IPS DF 6.9 (cell line): ENCODE measurements at regions not wholly inside any gene's neighbourhood (a gene's known extent, or its start where the extent isn't known, plus 50 kb on each side); places are given as distances from the start of the nearest gene placed in this dataset.

Experiments used
- DNase-seq: peaks from one replicate; pipeline ENCODE4 v3.0.0-alpha.2; 2013; ENCODE audit warnings: low read depth, low spot score
- H3K27ac ChIP-seq: one replicate; pipeline ENCODE4 v1.5.1; 2013; ENCODE audit warnings: low read length, control low read depth
- H3K27me3 ChIP-seq: 2 replicates; pipeline ENCODE4 v1.6.1; 2013; ENCODE audit warnings: mild to moderate bottlenecking, low read length; ENCODE audit not compliant: control insufficient read depth, insufficient read depth
- H3K36me3 ChIP-seq: 2 replicates; pipeline ENCODE4 v1.6.1; 2013; ENCODE audit warnings: low read length; ENCODE audit not compliant: control insufficient read depth, insufficient read depth
- H3K4me1 ChIP-seq: 2 replicates; pipeline ENCODE4 v1.6.1; 2013; ENCODE audit warnings: low read length; ENCODE audit not compliant: control insufficient read depth, insufficient read depth
- H3K4me3 ChIP-seq: 2 replicates; pipeline ENCODE4 v1.5.1; 2013; ENCODE audit warnings: mild to moderate bottlenecking, low read length
- H3K9me3 ChIP-seq: 2 replicates; pipeline ENCODE4 v1.6.1; 2013; ENCODE audit warnings: low read length, inconsistent platforms; ENCODE audit not compliant: control insufficient read depth, insufficient read depth
- WGBS: extraction: QIAGEN DNeasy Blood & Tissue Kit; methylation state at CpG from one replicate; pipeline ENCODE4 v1.1.7; 2013; ENCODE audit warnings: mixed read lengths, missing lambda C conversion rate; ENCODE audit not compliant: insufficient read length, insufficient coverage; 5-methylcytosine and 5-hydroxymethylcytosine counted together

DNA sequence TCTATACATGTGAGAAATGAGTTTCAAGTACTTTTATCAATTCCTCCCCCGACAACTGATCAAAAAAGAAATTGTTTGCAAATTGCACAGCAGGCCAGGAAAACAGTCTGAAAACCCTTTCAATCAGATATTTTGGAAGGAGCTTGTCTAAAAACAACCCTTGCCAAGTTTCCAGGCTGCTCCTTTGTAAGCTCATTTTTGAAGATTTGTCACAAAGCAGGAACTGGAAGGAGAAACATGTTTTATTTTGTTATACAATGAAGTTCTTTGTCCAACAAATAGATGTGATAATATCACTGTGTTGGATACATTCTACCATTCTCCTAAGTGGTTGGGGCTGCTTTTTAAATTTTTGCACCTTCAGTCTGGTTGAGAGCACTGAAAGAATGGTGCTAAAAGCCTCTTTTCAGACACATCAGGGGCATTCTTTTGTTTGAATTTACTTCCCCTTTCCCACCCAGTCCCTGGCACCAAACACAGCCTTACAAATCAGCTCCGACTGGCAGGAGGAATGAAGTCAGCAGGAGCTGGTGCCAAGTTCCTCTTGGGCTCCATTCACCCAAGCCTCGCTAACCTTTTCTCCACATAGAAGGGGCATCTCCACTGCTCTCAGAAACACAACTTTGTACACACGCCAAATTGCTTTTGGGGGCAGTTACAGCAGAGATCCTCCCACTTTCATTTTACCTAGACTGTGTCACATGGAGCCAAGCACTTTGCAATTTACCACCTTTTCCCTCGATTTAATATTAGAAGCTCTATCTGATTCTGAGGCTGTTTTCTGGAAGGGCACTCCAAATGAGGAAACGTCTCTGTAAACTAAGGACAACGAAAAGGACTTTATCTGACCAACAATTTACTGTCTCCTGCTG lies 88.0 kb downstream of the C1D start:
- Histone ChIP-seq H3K27ac (no peak overlapping the region), H3K9me3 (no peaks in the 10 kb centered on the region), H3K4me3 (no peak overlapping the region), H3K4me1 (no peaks in the 10 kb centered on the region), H3K27me3 (no peaks in the 10 kb centered on the region), H3K36me3 (no peaks in the 10 kb centered on the region)
- WGBS = no CpG with 5 or more reads among the region's 7 CpGs
- DNase-seq = no peak

DNA sequence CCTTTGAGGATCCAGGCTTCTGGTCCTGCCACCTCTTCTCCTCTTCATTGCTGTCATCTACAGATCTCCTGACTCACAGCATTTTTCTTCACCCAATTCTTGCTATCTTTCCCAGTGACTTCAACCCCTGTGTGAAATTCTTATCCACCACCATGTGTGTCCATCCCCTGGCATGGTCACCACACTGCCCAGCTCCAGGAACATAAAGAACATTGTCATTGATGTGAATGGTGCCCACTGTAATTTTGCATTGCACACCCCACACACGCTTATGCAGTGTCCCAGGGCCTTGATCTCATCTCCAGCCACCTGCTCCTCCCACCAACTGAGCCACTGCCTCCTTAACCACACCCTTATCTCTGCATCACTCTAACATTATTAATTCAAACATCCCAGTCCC lies 85.3 kb downstream of the C1D start:
- no peaks in the 10 kb centered on the region for H3K27me3 ChIP-seq
- H3K4me1 ChIP-seq = no peaks in the 10 kb centered on the region
- no peaks in the 10 kb centered on the region for H3K36me3 ChIP-seq
- H3K9me3 ChIP-seq = no peaks in the 10 kb centered on the region
- WGBS = no CpG with 5 or more reads among the region's 1 CpG
- H3K27ac ChIP-seq = no peak overlapping the region
- no peak overlapping the region for H3K4me3 ChIP-seq
- DNase-seq = no peak

DNA sequence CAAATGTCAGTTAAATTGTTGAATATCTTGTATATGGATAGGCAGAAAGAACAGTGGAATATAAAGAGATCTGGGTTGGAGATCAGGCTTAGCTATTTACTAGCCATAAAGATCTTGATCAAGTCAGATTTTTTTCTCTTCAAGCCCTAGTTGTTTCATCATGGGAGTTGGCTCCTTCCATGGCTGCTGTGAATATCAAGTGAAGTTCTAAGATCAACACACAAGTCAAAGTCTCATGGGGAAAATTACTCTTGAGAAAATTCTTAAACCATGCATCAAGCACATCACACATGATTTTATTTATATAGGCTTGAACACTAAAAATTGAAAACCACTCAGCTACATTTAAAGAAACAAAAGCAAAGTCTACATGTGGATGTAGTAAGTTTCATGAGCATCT lies 79.8 kb downstream of the C1D start:
- H3K27me3 ChIP-seq = no peaks in the 10 kb centered on the region
- H3K36me3 ChIP-seq = no peaks in the 10 kb centered on the region

DNA sequence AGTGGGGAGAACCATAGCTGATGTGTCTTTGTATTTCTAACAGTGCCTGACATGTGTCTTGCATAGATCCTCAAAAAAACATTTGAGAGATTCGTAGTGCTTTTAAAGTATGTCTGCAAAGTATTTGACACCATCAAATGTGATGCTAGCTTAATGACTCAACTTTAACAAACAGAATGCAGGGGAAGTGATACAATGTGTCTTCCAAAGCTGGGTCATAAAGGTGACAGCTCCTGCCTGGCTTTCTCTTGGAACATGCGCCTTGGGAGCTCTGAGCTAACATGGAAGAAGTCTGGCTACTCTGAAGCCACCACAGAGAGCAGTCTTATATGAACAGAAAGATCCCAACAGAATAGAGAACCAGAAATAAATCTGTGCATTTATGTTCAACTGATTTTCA lies 78.2 kb downstream of the C1D start:
- no peak for DNase-seq
- no peaks in the 10 kb centered on the region for H3K36me3 ChIP-seq
- no peak overlapping the region for H3K4me3 ChIP-seq
- no CpG with 5 or more reads among the region's 2 CpGs for WGBS
- H3K27me3 ChIP-seq = no peaks in the 10 kb centered on the region
- no peak overlapping the region for H3K27ac ChIP-seq
- H3K4me1 ChIP-seq = no peaks in the 10 kb centered on the region
- H3K9me3 ChIP-seq = no peaks in the 10 kb centered on the region

More for the DNA sequence above, 79.8 kb downstream of the C1D start:
- H3K4me1 ChIP-seq = no peaks in the 10 kb centered on the region
- H3K27ac ChIP-seq = no peak overlapping the region
- no peak overlapping the region for H3K4me3 ChIP-seq
- no peaks in the 10 kb centered on the region for H3K9me3 ChIP-seq
- no peak for DNase-seq

DNA sequence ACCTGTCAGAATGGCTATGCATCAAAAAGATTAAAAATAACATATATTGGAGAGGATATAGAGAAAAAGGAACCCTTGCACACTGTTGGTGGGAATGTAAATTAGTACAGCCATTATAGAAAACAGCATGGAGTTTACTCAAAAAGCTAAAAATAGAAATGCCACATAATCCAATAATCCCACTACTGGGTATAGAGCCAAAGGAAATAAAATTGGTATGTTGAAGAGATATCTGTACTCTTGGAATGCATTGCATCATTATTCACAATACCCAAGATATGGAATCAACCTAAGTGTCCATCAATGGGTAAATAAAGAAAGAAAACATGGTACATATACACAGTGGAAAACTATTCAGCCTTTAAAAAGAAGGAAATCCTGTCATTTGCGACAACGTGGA lies 77.2 kb downstream of the C1D start:
- no peak overlapping the region for H3K27ac ChIP-seq
- no peaks in the 10 kb centered on the region for H3K9me3 ChIP-seq
- WGBS = no CpG with 5 or more reads among the region's 2 CpGs
- H3K27me3 ChIP-seq = no peaks in the 10 kb centered on the region
- no peak overlapping the region for H3K4me3 ChIP-seq
- no peaks in the 10 kb centered on the region for H3K36me3 ChIP-seq
- DNase-seq = no peak
- H3K4me1 ChIP-seq = no peaks in the 10 kb centered on the region

DNA sequence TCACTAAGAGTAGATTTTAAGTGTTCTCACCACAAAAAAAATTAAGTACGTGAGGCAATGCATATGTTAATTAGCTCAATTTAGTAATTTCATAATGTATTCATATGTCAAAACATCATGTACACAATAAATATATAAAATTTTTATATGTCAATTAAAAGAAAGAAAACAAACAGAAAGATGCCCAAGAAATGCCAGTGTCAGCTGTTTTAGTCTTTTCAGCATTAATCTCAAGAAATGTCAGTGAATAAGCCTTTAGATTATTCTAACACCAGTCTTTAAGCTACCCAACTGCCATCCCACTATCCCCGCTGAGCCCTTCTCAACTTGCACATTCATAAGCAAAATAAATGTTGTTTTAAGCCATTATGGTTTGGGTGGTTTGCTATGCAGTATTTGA lies 76.5 kb downstream of the C1D start:
- Histone ChIP-seq H3K4me1 (no peaks in the 10 kb centered on the region), H3K27me3 (no peaks in the 10 kb centered on the region), H3K4me3 (no peak overlapping the region), H3K27ac (no peak overlapping the region), H3K9me3 (no peaks in the 10 kb centered on the region), H3K36me3 (no peaks in the 10 kb centered on the region)
- DNase-seq = no peak
- no CpG with 5 or more reads among the region's 2 CpGs for WGBS
